SK-N-SH (cell line): ENCODE measurements at regions not wholly inside any gene's neighbourhood (a gene's known extent, or its start where the extent isn't known, plus 50 kb on each side); places are given as distances from the start of the nearest gene placed in this dataset.
A peak's percentile ranks its signal among the peaks of the same experiment; 100 is the strongest.
"Not testable (repeated sequence)": the region's sequence is repeated elsewhere in the genome, so short reads cannot be mapped to it uniquely, and the experiment has no call there.

ENCODE experiments used
- CTCF ChIA-PET: fragments of 300-600, 350-600 bp; formaldehyde crosslinking; extraction: SDS; loops from one replicate; lab custom pipeline; 2021; lab: Yijun Ruan, JAX
- POLR2A ChIA-PET: fragments of 350-600 bp; sonication (Branson Sonifier 250); formaldehyde crosslinking; extraction: SDS; loops from one replicate; lab custom pipeline; 2020; ENCODE audit warnings: antibody characterized with exemption, inconsistent platforms; lab: Yijun Ruan, JAX
- DNase-seq: peaks from one replicate; pipeline ENCODE4 v3.0.0; 2012
- H2AFZ ChIP-seq: fragments of 200-600 bp; sonication (generic); 2 replicates; pipeline ENCODE4 v1.8.1; 2016; ENCODE audit warnings: antibody characterized with exemption, mild to moderate bottlenecking, low read depth
- H3F3A ChIP-seq: fragments of 200-600 bp; sonication (generic); replicated peaks from 2 replicates; pipeline ENCODE3; 2016; ENCODE audit warnings: antibody characterized with exemption, mild to moderate bottlenecking; ENCODE audit not compliant: insufficient read depth
- H3K27ac ChIP-seq, 2 experiments: fragments of 200-500 bp in 1 of 2; fragments of 200-600 bp in 1 of 2; sonication (Bioruptor generic) in 1 of 2; sonication (generic), shearing (Covaris generic) in 1 of 2; 2 replicates each; pipeline versions ENCODE4 v1.5.1 to v1.6.1; 2014 to 2016; ENCODE audit warnings: low read depth in 2 of 2, inconsistent platforms in 1 of 2, low read length in 1 of 2, mild to moderate bottlenecking in 1 of 2, mixed read lengths in 1 of 2
- H3K27me3 ChIP-seq: fragments of 200-600 bp; sonication (generic), shearing (Covaris generic); 2 replicates; pipeline ENCODE4 v1.6.1; 2016; ENCODE audit warnings: mixed run types; ENCODE audit not compliant: insufficient read depth
- H3K36me3 ChIP-seq, 2 experiments: fragments of 200-500 bp in 1 of 2; fragments of 200-600 bp in 1 of 2; sonication (Bioruptor generic) in 1 of 2; sonication (generic) in 1 of 2; replicated peaks in 1 of 2; 2 replicates each; pipeline versions ENCODE3 to v1.5.1; 2014 to 2016; ENCODE audit warnings: low read length in 1 of 2, mild to moderate bottlenecking in 1 of 2; ENCODE audit not compliant: insufficient read depth in 2 of 2, control insufficient read depth in 1 of 2
- H3K4me1 ChIP-seq, 2 experiments: fragments of 200-500 bp in 1 of 2; fragments of 200-600 bp in 1 of 2; sonication (Bioruptor generic) in 1 of 2; sonication (generic), shearing (Covaris generic) in 1 of 2; 2 replicates each; pipeline versions ENCODE4 v1.5.1 to v1.6.1; 2014 to 2016; ENCODE audit warnings: low read depth in 1 of 2, low read length in 1 of 2, mixed run types in 1 of 2; ENCODE audit not compliant: insufficient read depth in 2 of 2, control insufficient read depth in 1 of 2
- H3K4me2 ChIP-seq: fragments of 200-600 bp; sonication (generic), shearing (Covaris generic); 2 replicates; pipeline ENCODE4 v1.6.1; 2017; ENCODE audit warnings: mixed run types
- H3K4me3 ChIP-seq, 2 experiments: fragments of 200-500 bp in 1 of 2; fragments of 200-600 bp in 1 of 2; sonication (Bioruptor generic) in 1 of 2; sonication (generic), shearing (Covaris generic) in 1 of 2; 2 replicates each; pipeline versions ENCODE4 v1.5.1 to v1.8.1; 2014 to 2016; ENCODE audit warnings: low read depth in 2 of 2, inconsistent platforms in 1 of 2, low read length in 1 of 2, mild to moderate bottlenecking in 1 of 2, mixed read lengths in 1 of 2, moderate library complexity in 1 of 2
- H3K79me2 ChIP-seq: fragments of 200-600 bp; sonication (generic); 2 replicates; pipeline ENCODE4 v1.8.1; 2017; ENCODE audit warnings: mild to moderate bottlenecking; ENCODE audit not compliant: insufficient read depth
- H3K9ac ChIP-seq: fragments of 200-600 bp; sonication (generic); 2 replicates; pipeline ENCODE4 v1.6.1; 2017; ENCODE audit warnings: mixed run types
- H3K9me2 ChIP-seq: fragments of 200-600 bp; sonication (generic); 2 replicates; pipeline ENCODE4 v1.6.1; 2017; ENCODE audit warnings: mixed run types
- H3K9me3 ChIP-seq: fragments of 200-600 bp; sonication (generic); 2 replicates; pipeline ENCODE4 v1.6.1; 2017; ENCODE audit warnings: mixed run types, mild to moderate bottlenecking, moderate library complexity
- H4K20me1 ChIP-seq: fragments of 200-600 bp; sonication (generic); 2 replicates; pipeline ENCODE4 v1.6.1; 2017; ENCODE audit warnings: mild to moderate bottlenecking, mixed run types; ENCODE audit not compliant: insufficient read depth
- ELF1 ChIP-seq: IDR thresholded peaks from 2 replicates; pipeline ENCODE4 v1.4.0; 2012
- EZH2phosphoT487 ChIP-seq: fragments of 200-600 bp; sonication (generic); IDR thresholded peaks from 2 replicates; pipeline ENCODE4 v1.6.1; 2017; ENCODE audit warnings: low read depth, mixed run types, mild to moderate bottlenecking, antibody characterized with exemption, moderate library complexity, borderline replicate concordance
- FOSL2 ChIP-seq: IDR thresholded peaks from 2 replicates; pipeline ENCODE4 v1.4.0; 2012; ENCODE audit warnings: low read depth, mild to moderate bottlenecking, moderate library complexity, borderline replicate concordance
- JUND ChIP-seq: IDR thresholded peaks from 2 replicates; pipeline ENCODE4 v1.4.0; 2012
- MAX ChIP-seq: IDR thresholded peaks from 2 replicates; pipeline ENCODE4 v1.4.0; 2012; ENCODE audit warnings: low read depth
- PBX3 ChIP-seq: IDR thresholded peaks from 2 replicates; pipeline ENCODE4; 2012
- POLR2AphosphoS5 ChIP-seq: IDR thresholded peaks from 2 replicates; pipeline ENCODE4 v1.6.1; 2012; ENCODE audit warnings: low read depth, low read length
- SIN3A ChIP-seq: IDR thresholded peaks from 2 replicates; pipeline ENCODE4 v1.6.1; 2012; ENCODE audit warnings: low read depth, mild to moderate bottlenecking, low read length, moderate library complexity, borderline replicate concordance
- SMC3 ChIP-seq: IDR thresholded peaks from 2 replicates; pipeline ENCODE4 v1.6.1; 2012; ENCODE audit warnings: low read depth, low read length, improper control_type of control experiment
- TCF12 ChIP-seq: IDR thresholded peaks from 2 replicates; pipeline ENCODE4 v1.4.0; 2012
- WGBS: methylation state at CpG from one replicate; pipeline ENCODE4 v1.1.6; 2017; ENCODE audit warnings: low lambda C conversion rate; 5-methylcytosine and 5-hydroxymethylcytosine counted together

DNA sequence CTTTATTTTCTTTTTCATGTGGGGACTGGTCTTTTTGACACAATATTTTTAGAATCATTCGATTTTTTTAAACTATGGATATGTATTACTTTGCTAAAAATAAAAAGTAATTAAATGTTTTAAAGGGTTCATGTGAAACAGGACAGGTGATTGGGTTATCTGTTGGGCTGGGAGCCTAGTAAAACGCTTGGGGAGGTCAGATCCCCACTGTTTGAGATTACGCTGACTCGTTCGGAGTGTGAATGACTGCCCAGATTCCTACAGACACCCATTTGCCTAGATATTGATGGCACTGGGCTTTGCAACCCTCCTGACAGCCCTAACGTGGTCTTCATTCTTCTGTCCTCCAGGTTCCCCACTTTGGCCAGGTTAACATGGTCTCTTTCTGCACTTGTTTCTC is 62.9 kb upstream of the UBASH3B start (continued):
- no peak for TF ChIP-seq SIN3A
- no peak for TF ChIP-seq EZH2phosphoT487
- no peak for TF ChIP-seq MAX

DNA sequence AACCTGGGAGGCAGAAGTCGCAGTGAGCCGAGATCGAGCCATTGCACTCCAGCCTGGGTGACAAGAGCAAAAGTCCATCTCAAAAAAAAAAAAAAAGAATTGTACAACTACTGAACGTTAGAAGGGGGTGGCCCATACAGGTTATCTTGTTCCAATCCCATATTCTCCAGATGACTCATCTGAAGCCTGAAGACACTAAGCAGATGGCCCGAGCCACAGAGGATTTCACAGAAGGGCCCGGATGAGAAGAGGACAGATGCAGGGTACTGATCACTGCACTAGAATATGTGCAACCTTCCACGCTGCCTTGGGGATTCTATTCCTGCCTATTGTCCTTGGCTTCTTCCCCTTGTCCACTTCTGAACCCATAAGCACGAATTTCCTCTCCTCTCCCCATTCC is 70.9 kb upstream of the UBASH3B start:
- Histone ChIP-seq H3K9me3 (no peaks in the 10 kb centered on the region), H3K36me3 (no peaks in the 10 kb centered on the region), H3K4me3 (no peak overlapping the region), H3K9me2 (no peaks in the 10 kb centered on the region), H3K27ac (peak overlapping the region in 1 of 2 experiments; percentile 54; a peak in 1 of 4 replicates), H3K9ac (no peak overlapping the region), H2AFZ (no peak overlapping the region; the same call in 1 of the 2 replicates), H3K4me1 (peaks cover 0 to 2% of the 10 kb centered on the region in 2 experiments; a peak in 1 of 4 replicates), H3K27me3 (no peaks in the 10 kb centered on the region), H3F3A (peaks cover 6% of the 10 kb centered on the region), H4K20me1 (no peaks in the 10 kb centered on the region), H3K4me2 (no peak overlapping the region), H3K79me2 (no peaks in the 10 kb centered on the region)
- DNase-seq: no peak
- ChIA-PET POLR2A (no interaction called here), CTCF (interaction anchor here (1.2 kb wide), 1 partner anchor 22 kb away, joined by 3 read pairs; no protein-coding TSS in a partner anchor)
- WGBS: 47% methylated on average over 8 of the region's 8 CpGs
- TF ChIP-seq PBX3: peak; percentile 75
- TF ChIP-seq JUND: peak; percentile 59; the same call in 1 of the 2 replicates
- TF ChIP-seq TCF12: peak; percentile 91
- 0 out of 2 replicates have a peak, but pooled peaks have one; percentile 28 for TF ChIP-seq POLR2AphosphoS5
- TF ChIP-seq SMC3: no peak
- TF ChIP-seq ELF1: no peak
- peak; percentile 68; the same call in 1 of the 2 replicates for TF ChIP-seq FOSL2

DNA sequence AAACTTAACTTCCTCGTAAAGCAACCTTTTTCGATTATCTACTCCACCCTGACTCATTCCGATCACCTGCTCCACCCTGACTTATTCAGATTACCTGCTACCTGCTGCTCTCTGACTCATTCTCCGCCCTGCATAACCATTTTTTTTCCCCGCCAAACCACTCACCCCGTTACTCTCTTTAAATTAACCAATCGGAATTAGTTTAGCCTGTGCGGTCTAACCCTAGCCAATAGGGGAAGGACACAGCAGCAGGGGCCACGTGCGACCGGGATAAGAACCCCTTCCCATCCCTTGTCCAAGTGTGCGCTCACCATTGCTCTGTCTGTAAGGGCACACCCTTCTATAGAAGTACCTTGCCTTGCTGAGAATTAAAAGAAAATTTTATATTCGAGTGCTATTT is 75.5 kb upstream of the UBASH3B start:
- H3K27me3 ChIP-seq, H3F3A ChIP-seq, H3K27ac ChIP-seq, H3K9ac ChIP-seq, DNase-seq, H3K4me1 ChIP-seq, H3K79me2 ChIP-seq, H3K9me3 ChIP-seq, H3K9me2 ChIP-seq, H3K4me3 ChIP-seq, H3K36me3 ChIP-seq, H4K20me1 ChIP-seq: not testable (repeated sequence)
- Histone ChIP-seq H2AFZ (peak overlapping the region; percentile 98; the same call in 1 of the 2 replicates), H3K4me2 (peak overlapping the region; percentile 76; the same call in 1 of the 2 replicates)
- 54% methylated on average over 13 of the region's 13 CpGs for WGBS
- ChIA-PET CTCF (interaction anchor here (0.6 to 3.7 kb wide), 49 partner anchors 8 to 749 kb away, joined by 3 to 33 read pairs (median 4); partner anchors contain the start of gene UBASH3B), POLR2A (interaction anchor here (0.6 kb wide), 1 partner anchor 925 kb away, joined by 3 read pairs; no protein-coding TSS in a partner anchor)
